ENCODE measurements at regions not wholly inside any gene's neighbourhood (a gene's known extent, or its start where the extent isn't known, plus 50 kb on each side); places are given as distances from the start of the nearest gene placed in this dataset.

DNA sequence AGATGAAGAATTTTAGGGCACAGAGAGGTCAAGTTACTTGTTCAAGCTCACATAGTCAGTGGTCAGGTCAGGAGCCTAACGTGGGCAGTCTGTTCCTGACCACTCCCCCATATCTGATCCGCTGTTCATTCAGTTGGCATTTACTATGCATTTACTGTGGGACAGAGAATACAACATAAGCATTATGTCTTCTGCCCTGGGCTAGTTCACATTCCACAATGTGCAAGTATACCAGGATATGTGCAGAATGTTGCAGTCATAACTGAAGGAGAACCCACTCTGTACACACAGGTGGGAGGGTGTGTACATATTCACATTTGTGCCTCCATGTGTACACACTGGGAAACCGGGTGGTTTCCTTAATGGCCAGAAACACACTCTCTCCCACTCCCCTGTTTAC, 309.6 kb downstream of the PRDM2 start:
- Histone ChIP-seq H4K20me1 (ENCODE audit: low read depth, low read length) (no peaks in the 10 kb centered on the region), H3F3A (ENCODE audit: insufficient read depth) (no peaks in the 10 kb centered on the region), H3K27ac (ENCODE audit: low read depth, low read length) (no peak overlapping the region), H2AFZ (ENCODE audit: low read depth, low read length, severe bottlenecking) (no peak overlapping the region), H3K9me3 (ENCODE audit: insufficient read depth, low read length) (no peaks in the 10 kb centered on the region), H3K4me3 (ENCODE audit: insufficient read depth, low read length, poor library complexity, severe bottlenecking) (no peak overlapping the region), H3K9ac (ENCODE audit: low read length) (no peak overlapping the region), H3K9me2 (replicated peaks; ENCODE audit: insufficient read depth, low read length) (no peaks in the 10 kb centered on the region), H3K36me3 (ENCODE audit: low read length) (no peaks in the 10 kb centered on the region), H3K79me2 (ENCODE audit: insufficient read depth, low read length) (no peaks in the 10 kb centered on the region), H3K4me2 (ENCODE audit: low read depth, low read length, poor library complexity, severe bottlenecking) (no peak overlapping the region), H3K27me3 (ENCODE audit: low read length) (0 out of 2 replicates have a peak, but pooled peaks cover 3% of the 10 kb centered on the region)
- TF ChIP-seq CTCF (IDR thresholded peaks at IDR 0.05; ENCODE audit: insufficient read depth, low read length, poor library complexity, severe bottlenecking) (no peak), EZH2phosphoT487 (conservative IDR thresholded peaks at IDR 0.05; ENCODE audit: low read length) (no peak)

DNA sequence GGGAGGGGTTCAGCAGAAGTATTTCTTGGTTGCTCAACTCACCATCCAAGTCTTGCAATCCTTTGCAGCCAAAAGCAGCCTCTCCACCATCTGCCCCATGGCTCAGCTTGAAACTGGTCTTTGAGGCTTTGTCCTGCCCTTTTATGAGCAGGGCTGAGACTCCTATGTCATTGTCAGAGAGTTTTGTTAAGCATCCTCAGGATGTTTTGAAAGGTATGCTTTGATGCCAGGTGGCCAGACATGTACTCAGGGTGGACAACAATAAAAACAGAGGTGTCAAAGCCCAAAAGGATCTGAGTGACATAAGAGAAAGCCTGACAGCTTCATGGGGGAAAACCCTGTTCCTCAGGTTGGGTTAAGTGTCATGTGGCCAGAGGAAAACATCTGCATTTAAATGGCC, 310.5 kb downstream of the PRDM2 start:
- Histone ChIP-seq H3K79me2 (ENCODE audit: insufficient read depth, low read length) (no peaks in the 10 kb centered on the region), H3K9me2 (replicated peaks; ENCODE audit: insufficient read depth, low read length) (no peaks in the 10 kb centered on the region), H3F3A (ENCODE audit: insufficient read depth) (no peaks in the 10 kb centered on the region), H3K4me2 (ENCODE audit: low read depth, low read length, poor library complexity, severe bottlenecking) (no peak overlapping the region), H3K4me3 (ENCODE audit: insufficient read depth, low read length, poor library complexity, severe bottlenecking) (no peak overlapping the region), H2AFZ (ENCODE audit: low read depth, low read length, severe bottlenecking) (no peak overlapping the region), H3K36me3 (ENCODE audit: low read length) (no peaks in the 10 kb centered on the region), H3K27ac (ENCODE audit: low read depth, low read length) (no peak overlapping the region), H3K27me3 (ENCODE audit: low read length) (0 out of 2 replicates have a peak, but pooled peaks cover 3% of the 10 kb centered on the region), H4K20me1 (ENCODE audit: low read depth, low read length) (no peaks in the 10 kb centered on the region), H3K9ac (ENCODE audit: low read length) (no peak overlapping the region), H3K9me3 (ENCODE audit: insufficient read depth, low read length) (no peaks in the 10 kb centered on the region)
- no peak for TF ChIP-seq CTCF (IDR thresholded peaks at IDR 0.05; ENCODE audit: insufficient read depth, low read length, poor library complexity, severe bottlenecking)
- TF ChIP-seq EZH2phosphoT487 (conservative IDR thresholded peaks at IDR 0.05; ENCODE audit: low read length): no peak

DNA sequence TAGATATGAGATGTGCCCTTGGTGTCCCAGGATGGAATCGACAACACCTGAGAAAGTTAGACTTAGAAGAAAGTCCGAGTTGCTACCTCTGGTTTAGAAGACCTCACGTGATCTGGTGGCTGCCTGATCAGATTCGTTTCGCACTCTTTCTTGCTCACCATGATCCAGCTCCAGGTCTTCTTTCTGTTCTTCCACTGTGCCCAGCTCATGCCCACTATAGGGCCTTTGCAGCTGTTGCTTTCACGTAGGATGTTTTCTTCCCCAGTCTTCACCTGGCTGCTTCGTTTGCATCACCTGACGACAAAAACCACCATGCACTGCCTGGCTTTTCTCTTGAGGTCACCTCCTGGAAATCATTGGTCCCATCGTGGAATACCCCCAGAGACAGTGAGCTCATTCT, 311.1 kb downstream of the PRDM2 start:
- no peak overlapping the region for H3K4me3 ChIP-seq (ENCODE audit: insufficient read depth, low read length, poor library complexity, severe bottlenecking)
- H3K9ac ChIP-seq (ENCODE audit: low read length): no peak overlapping the region
- no peaks in the 10 kb centered on the region for H3K9me3 ChIP-seq (ENCODE audit: insufficient read depth, low read length)
- no peaks in the 10 kb centered on the region for H4K20me1 ChIP-seq (ENCODE audit: low read depth, low read length)
- H3K79me2 ChIP-seq (ENCODE audit: insufficient read depth, low read length): no peaks in the 10 kb centered on the region
- no peaks in the 10 kb centered on the region for H3K36me3 ChIP-seq (ENCODE audit: low read length)
- H3K27me3 ChIP-seq (ENCODE audit: low read length): 0 out of 2 replicates have a peak, but pooled peaks cover 3% of the 10 kb centered on the region
- no peak overlapping the region for H3K4me2 ChIP-seq (ENCODE audit: low read depth, low read length, poor library complexity, severe bottlenecking)
- TF ChIP-seq CTCF (IDR thresholded peaks at IDR 0.05; ENCODE audit: insufficient read depth, low read length, poor library complexity, severe bottlenecking) (no peak), EZH2phosphoT487 (conservative IDR thresholded peaks at IDR 0.05; ENCODE audit: low read length) (no peak)
- no peaks in the 10 kb centered on the region for H3F3A ChIP-seq (ENCODE audit: insufficient read depth)
- H3K27ac ChIP-seq (ENCODE audit: low read depth, low read length): no peak overlapping the region
- no peak overlapping the region for H2AFZ ChIP-seq (ENCODE audit: low read depth, low read length, severe bottlenecking)
- H3K9me2 ChIP-seq (replicated peaks; ENCODE audit: insufficient read depth, low read length): no peaks in the 10 kb centered on the region

Measured in SU-DHL-6 (cell line).